HK-2 (cell line): ENCODE measurements at regions not wholly inside any gene's neighbourhood (a gene's known extent, or its start where the extent isn't known, plus 50 kb on each side); places are given as distances from the start of the nearest gene placed in this dataset.
"Not testable (repeated sequence)": the region's sequence is repeated elsewhere in the genome, so short reads cannot be mapped to it uniquely, and the experiment has no call there.

Experiments used
- DNase-seq: peaks from one replicate; pipeline ENCODE4 v3.0.0-alpha.2; 2018; ENCODE audit not compliant: unreplicated experiment

GRCh38 chr9:30089428-30089827, 2295.0 kb upstream of the ACO1 start:
- no peak for DNase-seq

- no peak for DNase-seq
These were observed 2280.6 kb upstream of the ACO1 start for GRCh38 chr9:30103647-30104394.

- not testable (repeated sequence) for DNase-seq
These were observed 2277.3 kb upstream of the ACO1 start for GRCh38 chr9:30107134-30107533.

- DNase-seq: no peak
These were observed 2267.7 kb upstream of the ACO1 start for GRCh38 chr9:30116673-30117217.

- DNase-seq: no peak
These were observed 2263.8 kb upstream of the ACO1 start for GRCh38 chr9:30120666-30121065.

- no peak for DNase-seq
These were observed 2262.8 kb upstream of the ACO1 start for GRCh38 chr9:30121611-30122010.

- DNase-seq: no peak
These were observed 2258.6 kb upstream of the ACO1 start for GRCh38 chr9:30125881-30126280.

- DNase-seq: no peak
These were observed 2257.1 kb upstream of the ACO1 start for GRCh38 chr9:30127371-30127770.

GRCh38 chr9:30140407-30140806, 2244.0 kb upstream of the ACO1 start:
- DNase-seq: no peak

GRCh38 chr9:30160570-30160969, 2223.9 kb upstream of the ACO1 start:
- no peak for DNase-seq

GRCh38 chr9:30172206-30172605, 2212.2 kb upstream of the ACO1 start:
- no peak for DNase-seq

GRCh38 chr9:30178610-30179009, 2205.8 kb upstream of the ACO1 start:
- no peak for DNase-seq

GRCh38 chr9:30193421-30193820, 2191.0 kb upstream of the ACO1 start:
- DNase-seq: no peak

GRCh38 chr9:30196941-30197340, 2187.5 kb upstream of the ACO1 start:
- no peak for DNase-seq

- DNase-seq: no peak
These were observed 2187.0 kb upstream of the ACO1 start for GRCh38 chr9:30197453-30197852.

- DNase-seq: no peak
These were observed 2186.5 kb upstream of the ACO1 start for GRCh38 chr9:30197954-30198353.

GRCh38 chr9:30198463-30199309, 2185.8 kb upstream of the ACO1 start:
- no peak for DNase-seq

GRCh38 chr9:30201024-30201423, 2183.4 kb upstream of the ACO1 start:
- DNase-seq: no peak

- no peak for DNase-seq
These were observed 2149.4 kb upstream of the ACO1 start for GRCh38 chr9:30235068-30235467.

GRCh38 chr9:30235564-30235963, 2148.9 kb upstream of the ACO1 start:
- no peak for DNase-seq

- no peak for DNase-seq
These were observed 2144.6 kb upstream of the ACO1 start for GRCh38 chr9:30239878-30240277.

GRCh38 chr9:30243467-30243866, 2141.0 kb upstream of the ACO1 start:
- DNase-seq: no peak

GRCh38 chr9:30244877-30245276, 2139.6 kb upstream of the ACO1 start:
- DNase-seq: no peak
